ENCODE measurements at regions not wholly inside any gene's neighbourhood (a gene's known extent, or its start where the extent isn't known, plus 50 kb on each side); places are given as distances from the start of the nearest gene placed in this dataset.

DNA sequence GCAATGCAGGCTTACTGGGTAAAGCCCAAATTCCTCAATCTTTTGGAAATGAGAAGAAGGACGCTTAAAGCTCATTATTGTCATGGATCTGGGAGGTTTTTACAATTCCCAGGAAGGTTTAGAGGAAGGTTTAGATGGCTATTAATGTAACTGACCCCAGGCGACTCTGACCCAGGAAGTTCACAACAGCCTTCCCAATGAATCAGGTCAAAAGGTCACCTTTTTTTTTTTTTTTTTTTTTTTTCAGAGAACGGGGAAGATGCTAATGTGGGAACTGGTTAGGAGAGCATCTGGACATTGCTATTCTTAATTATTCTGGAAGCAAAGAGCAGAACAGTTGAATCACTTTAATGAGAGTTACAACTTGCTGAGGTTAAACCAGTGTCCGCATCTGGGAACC is 149.9 kb upstream of the ITGB1 start:
- TF ChIP-seq, protein P1, sequence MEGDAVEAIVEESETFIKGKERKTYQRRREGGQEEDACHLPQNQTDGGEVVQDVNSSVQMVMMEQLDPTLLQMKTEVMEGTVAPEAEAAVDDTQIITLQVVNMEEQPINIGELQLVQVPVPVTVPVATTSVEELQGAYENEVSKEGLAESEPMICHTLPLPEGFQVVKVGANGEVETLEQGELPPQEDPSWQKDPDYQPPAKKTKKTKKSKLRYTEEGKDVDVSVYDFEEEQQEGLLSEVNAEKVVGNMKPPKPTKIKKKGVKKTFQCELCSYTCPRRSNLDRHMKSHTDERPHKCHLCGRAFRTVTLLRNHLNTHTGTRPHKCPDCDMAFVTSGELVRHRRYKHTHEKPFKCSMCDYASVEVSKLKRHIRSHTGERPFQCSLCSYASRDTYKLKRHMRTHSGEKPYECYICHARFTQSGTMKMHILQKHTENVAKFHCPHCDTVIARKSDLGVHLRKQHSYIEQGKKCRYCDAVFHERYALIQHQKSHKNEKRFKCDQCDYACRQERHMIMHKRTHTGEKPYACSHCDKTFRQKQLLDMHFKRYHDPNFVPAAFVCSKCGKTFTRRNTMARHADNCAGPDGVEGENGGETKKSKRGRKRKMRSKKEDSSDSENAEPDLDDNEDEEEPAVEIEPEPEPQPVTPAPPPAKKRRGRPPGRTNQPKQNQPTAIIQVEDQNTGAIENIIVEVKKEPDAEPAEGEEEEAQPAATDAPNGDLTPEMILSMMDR (optimal IDR thresholded peaks at IDR 0.05 in 1 of 3, IDR thresholded peaks at IDR 0.05 in 1 of 3, conservative IDR thresholded peaks at IDR 0.05 in 1 of 3; ENCODE audit: extremely low read depth in 1 of 3, insufficient read depth in 2 of 3, low read length in 3 of 3): no peak
- no peak for TF ChIP-seq EZH2 (IDR thresholded peaks at IDR 0.05; ENCODE audit: low read length)
